ENCODE measurements at regions not wholly inside any gene's neighbourhood (a gene's known extent, or its start where the extent isn't known, plus 50 kb on each side); places are given as distances from the start of the nearest gene placed in this dataset.

DNA sequence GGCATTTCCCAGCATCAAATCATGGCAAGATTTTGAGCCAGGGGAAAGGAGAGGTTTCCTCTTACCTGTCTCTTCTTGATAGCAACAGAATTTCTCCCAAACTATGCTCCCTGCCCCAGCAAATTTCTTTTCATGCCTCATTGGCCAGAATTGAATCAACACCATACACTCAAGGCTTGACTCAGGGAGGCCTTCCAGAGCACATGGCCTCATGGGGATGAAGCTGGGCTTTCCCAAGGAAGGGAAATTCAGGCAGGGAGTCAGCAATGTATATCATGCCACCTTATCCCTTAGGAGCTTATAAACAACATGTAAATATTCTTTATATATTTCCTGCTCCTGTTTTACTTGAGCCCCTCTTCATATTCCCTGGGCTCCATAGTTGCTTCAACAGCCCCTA lies 62.1 kb downstream of the ARF6 start:
- TF ChIP-seq, protein P1, sequence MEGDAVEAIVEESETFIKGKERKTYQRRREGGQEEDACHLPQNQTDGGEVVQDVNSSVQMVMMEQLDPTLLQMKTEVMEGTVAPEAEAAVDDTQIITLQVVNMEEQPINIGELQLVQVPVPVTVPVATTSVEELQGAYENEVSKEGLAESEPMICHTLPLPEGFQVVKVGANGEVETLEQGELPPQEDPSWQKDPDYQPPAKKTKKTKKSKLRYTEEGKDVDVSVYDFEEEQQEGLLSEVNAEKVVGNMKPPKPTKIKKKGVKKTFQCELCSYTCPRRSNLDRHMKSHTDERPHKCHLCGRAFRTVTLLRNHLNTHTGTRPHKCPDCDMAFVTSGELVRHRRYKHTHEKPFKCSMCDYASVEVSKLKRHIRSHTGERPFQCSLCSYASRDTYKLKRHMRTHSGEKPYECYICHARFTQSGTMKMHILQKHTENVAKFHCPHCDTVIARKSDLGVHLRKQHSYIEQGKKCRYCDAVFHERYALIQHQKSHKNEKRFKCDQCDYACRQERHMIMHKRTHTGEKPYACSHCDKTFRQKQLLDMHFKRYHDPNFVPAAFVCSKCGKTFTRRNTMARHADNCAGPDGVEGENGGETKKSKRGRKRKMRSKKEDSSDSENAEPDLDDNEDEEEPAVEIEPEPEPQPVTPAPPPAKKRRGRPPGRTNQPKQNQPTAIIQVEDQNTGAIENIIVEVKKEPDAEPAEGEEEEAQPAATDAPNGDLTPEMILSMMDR (IDR thresholded peaks at IDR 0.05), result no peak
- no peak for TF ChIP-seq EZH2phosphoT487 (IDR thresholded peaks at IDR 0.05)
